B cell (primary cell): ENCODE measurements at regions not wholly inside any gene's neighbourhood (a gene's known extent, or its start where the extent isn't known, plus 50 kb on each side); places are given as distances from the start of the nearest gene placed in this dataset.

Source experiments
- ATAC-seq: fragments of 200-7000 bp; cut with Tn5 transposase; one replicate; pipeline ENCODE4 v1.10.0; 2021; ENCODE audit warnings: low read depth, mild to moderate bottlenecking, moderate number of reproducible peaks, moderate library complexity
- CTCF ChIA-PET: fragments of 350-600 bp; sonication (Branson Sonifier 250); formaldehyde crosslinking; loops from one replicate; lab custom pipeline; 2021; ENCODE audit warnings: antibody characterized with exemption, inconsistent platforms; lab: Charles Lee
- POLR2A ChIA-PET: fragments of 350-600 bp; sonication (Branson Sonifier 250); formaldehyde crosslinking; loops from one replicate; lab custom pipeline; 2021; ENCODE audit warnings: antibody characterized with exemption; lab: Charles Lee
- DNase-seq: peaks from one replicate; pipeline ENCODE4 v3.0.0; 2013
- H2AFZ ChIP-seq: 2 replicates; pipeline ENCODE4 v1.6.1; 2012; ENCODE audit warnings: mild to moderate bottlenecking, low read depth, low read length; ENCODE audit not compliant: insufficient read depth, poor library complexity, severe bottlenecking
- H3K27ac ChIP-seq, 2 donors: 1 replicate in 1 of 2; 2 replicates in 1 of 2; pipeline ENCODE4 v1.5.1; 2012 to 2013; ENCODE audit warnings: low read length in 2 of 2, mild to moderate bottlenecking in 2 of 2, moderate library complexity in 1 of 2
- H3K27me3 ChIP-seq, 4 experiments: fragments of 200-600 bp in 1 of 4; sonication (generic) in 1 of 4; replicated peaks in 1 of 4; 1 replicate in 2 of 4; 2 replicates in 2 of 4; pipeline versions ENCODE4 v1.6.1 to v1.7.0; 2013 to 2016; ENCODE audit warnings: low read length in 3 of 4, mild to moderate bottlenecking in 2 of 4, mixed read lengths in 1 of 4, moderate library complexity in 1 of 4; ENCODE audit not compliant: insufficient read depth in 4 of 4, control insufficient read depth in 3 of 4; ENCODE audit errors: control extremely low read depth in 1 of 4
- H3K36me3 ChIP-seq, 2 experiments: replicated peaks in 1 of 2; 1 replicate in 1 of 2; 2 replicates in 1 of 2; pipeline versions ENCODE4 v1.6.1 to v1.7.1; 2013; ENCODE audit warnings: low read length in 1 of 2; ENCODE audit not compliant: insufficient read depth in 2 of 2, control insufficient read depth in 1 of 2; ENCODE audit errors: control extremely low read depth in 1 of 2, extremely low read depth in 1 of 2
- H3K4me1 ChIP-seq, 2 donors: fragments of 200-600 bp in 1 of 2; sonication (generic) in 1 of 2; 1 replicate in 1 of 2; 2 replicates in 1 of 2; pipeline versions ENCODE4 v1.5.1 to v1.6.1; 2013 to 2017; ENCODE audit warnings: low read length in 2 of 2; ENCODE audit not compliant: control insufficient read depth in 2 of 2, insufficient read depth in 2 of 2
- H3K4me2 ChIP-seq: replicated peaks from 2 replicates; pipeline ENCODE3; 2012; ENCODE audit warnings: mild to moderate bottlenecking, low read depth, low read length; ENCODE audit not compliant: poor library complexity, severe bottlenecking
- H3K4me3 ChIP-seq, 5 experiments: fragments of 200-600 bp in 1 of 5; sonication (generic) in 1 of 5; 1 replicate in 3 of 5; 2 replicates in 2 of 5; pipeline versions ENCODE4 v1.5.1 to v1.7.0; 2011 to 2016; ENCODE audit warnings: low read length in 4 of 5, mild to moderate bottlenecking in 4 of 5, low read depth in 2 of 5, control low read depth in 1 of 5, moderate library complexity in 1 of 5; ENCODE audit not compliant: insufficient read depth in 1 of 5; ENCODE audit errors: control extremely low read depth in 1 of 5, extremely low read depth in 1 of 5
- H3K79me2 ChIP-seq: fragments of 200-600 bp; sonication (generic); one replicate; pipeline ENCODE4 v1.6.0; 2016; ENCODE audit warnings: low read length; ENCODE audit not compliant: control insufficient read depth, insufficient read depth
- H3K9ac ChIP-seq: fragments of 200-600 bp; sonication (generic); 2 replicates; pipeline ENCODE4 v1.6.1; 2017; ENCODE audit warnings: mild to moderate bottlenecking, low read length, moderate library complexity
- H3K9me3 ChIP-seq, 3 donors: one replicate each; pipeline versions ENCODE4 v1.6.1 to v1.7.1; 2013; ENCODE audit warnings: low read length in 2 of 3; ENCODE audit not compliant: control insufficient read depth in 2 of 3, insufficient read depth in 1 of 3; ENCODE audit errors: control extremely low read depth in 1 of 3
- H4K20me1 ChIP-seq: 2 replicates; pipeline ENCODE4 v1.6.0; 2012; ENCODE audit warnings: mild to moderate bottlenecking, low read length; ENCODE audit not compliant: insufficient read depth, control insufficient read depth, poor library complexity, severe bottlenecking
- H3K27ac Mint-ChIP-seq: one replicate; pipeline ENCODE4 v1.8.0; 2021; ENCODE audit warnings: mixed read lengths
- H3K27me3 Mint-ChIP-seq: one replicate; pipeline ENCODE4 v1.8.0; 2021; ENCODE audit warnings: mixed read lengths
- H3K4me1 Mint-ChIP-seq: one replicate; pipeline ENCODE4 v1.8.0; 2021; ENCODE audit warnings: mixed read lengths
- H3K4me3 Mint-ChIP-seq: one replicate; pipeline ENCODE4 v1.8.0; 2021; ENCODE audit warnings: mixed read lengths
- H3K9me3 Mint-ChIP-seq: one replicate; pipeline ENCODE4 v1.8.0; 2022; ENCODE audit warnings: mixed read lengths; ENCODE audit not compliant: insufficient read depth
- EZH2 ChIP-seq: IDR thresholded peaks from 2 replicates; pipeline ENCODE4 v1.6.1; 2012; ENCODE audit warnings: borderline replicate concordance, low read depth, mild to moderate bottlenecking, moderate library complexity, low read length; ENCODE audit not compliant: insufficient read depth, poor library complexity, severe bottlenecking
- WGBS: methylation state at CpG from one replicate; pipeline ENCODE4 v1.1.5; 2013; ENCODE audit warnings: missing lambda C conversion rate; ENCODE audit not compliant: insufficient coverage; 5-methylcytosine and 5-hydroxymethylcytosine counted together
- intact Hi-C: fragments of 100-400 bp; cut with micrococcal nuclease; formaldehyde crosslinking; loops from one replicate; pipeline ENCODE4 v1.10.0; 2022
- TF ChIP-seq, protein P1 (sequence below): fragments of 200-600 bp; IDR thresholded peaks from one replicate; pipeline ENCODE4 v1.8.0; 2022; ENCODE audit warnings: antibody characterized with exemption, mild to moderate bottlenecking

DNA sequence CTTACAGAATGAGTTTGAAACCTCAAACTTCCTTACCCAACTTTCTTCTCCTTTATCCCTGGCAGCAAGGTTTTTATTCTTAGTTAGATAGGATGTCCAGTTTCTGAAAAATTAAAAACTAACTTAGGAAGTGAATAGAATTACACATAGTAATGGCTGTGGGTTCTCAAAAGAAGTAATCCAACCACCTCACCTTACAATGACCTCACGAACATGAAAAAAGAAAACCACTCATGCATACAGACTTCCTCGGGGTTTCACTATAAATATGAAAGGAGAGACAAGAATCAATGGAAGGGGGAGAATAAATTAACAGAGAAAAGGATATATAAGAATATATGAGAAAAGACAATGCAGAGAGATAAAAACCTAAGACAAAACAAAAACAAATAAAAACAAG lies 1044.3 kb upstream of the KLHL29 start:
- no CpG with 5 or more reads among the region's 2 CpGs for WGBS
- no peaks in the 10 kb centered on the region for H3K4me1 Mint-ChIP-seq
- Histone ChIP-seq H3K79me2 (no peaks in the 10 kb centered on the region), H3K4me2 (no peak overlapping the region), H3K27ac (no peak overlapping the region), H2AFZ (no peak overlapping the region), H3K9me3 (no peaks in the 10 kb centered on the region), H3K4me1 (no peaks in the 10 kb centered on the region), H3K27me3 (no peaks in the 10 kb centered on the region), H3K4me3 (no peak overlapping the region), H3K36me3 (no peaks in the 10 kb centered on the region), H3K9ac (no peak overlapping the region), H4K20me1 (no peaks in the 10 kb centered on the region)
- intact Hi-C loops, result no loop called here
- CTCF ChIA-PET, result no interaction called here
- ATAC-seq (no peak), DNase-seq (no peak)
- no peak overlapping the region for H3K4me3 Mint-ChIP-seq
- POLR2A ChIA-PET, result no interaction called here
- H3K27ac Mint-ChIP-seq, result no peak overlapping the region
- no peaks in the 10 kb centered on the region for H3K27me3 Mint-ChIP-seq
- TF ChIP-seq EZH2, result no peak
- TF ChIP-seq, protein P1, sequence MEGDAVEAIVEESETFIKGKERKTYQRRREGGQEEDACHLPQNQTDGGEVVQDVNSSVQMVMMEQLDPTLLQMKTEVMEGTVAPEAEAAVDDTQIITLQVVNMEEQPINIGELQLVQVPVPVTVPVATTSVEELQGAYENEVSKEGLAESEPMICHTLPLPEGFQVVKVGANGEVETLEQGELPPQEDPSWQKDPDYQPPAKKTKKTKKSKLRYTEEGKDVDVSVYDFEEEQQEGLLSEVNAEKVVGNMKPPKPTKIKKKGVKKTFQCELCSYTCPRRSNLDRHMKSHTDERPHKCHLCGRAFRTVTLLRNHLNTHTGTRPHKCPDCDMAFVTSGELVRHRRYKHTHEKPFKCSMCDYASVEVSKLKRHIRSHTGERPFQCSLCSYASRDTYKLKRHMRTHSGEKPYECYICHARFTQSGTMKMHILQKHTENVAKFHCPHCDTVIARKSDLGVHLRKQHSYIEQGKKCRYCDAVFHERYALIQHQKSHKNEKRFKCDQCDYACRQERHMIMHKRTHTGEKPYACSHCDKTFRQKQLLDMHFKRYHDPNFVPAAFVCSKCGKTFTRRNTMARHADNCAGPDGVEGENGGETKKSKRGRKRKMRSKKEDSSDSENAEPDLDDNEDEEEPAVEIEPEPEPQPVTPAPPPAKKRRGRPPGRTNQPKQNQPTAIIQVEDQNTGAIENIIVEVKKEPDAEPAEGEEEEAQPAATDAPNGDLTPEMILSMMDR, result no peak
- no peaks in the 10 kb centered on the region for H3K9me3 Mint-ChIP-seq

DNA sequence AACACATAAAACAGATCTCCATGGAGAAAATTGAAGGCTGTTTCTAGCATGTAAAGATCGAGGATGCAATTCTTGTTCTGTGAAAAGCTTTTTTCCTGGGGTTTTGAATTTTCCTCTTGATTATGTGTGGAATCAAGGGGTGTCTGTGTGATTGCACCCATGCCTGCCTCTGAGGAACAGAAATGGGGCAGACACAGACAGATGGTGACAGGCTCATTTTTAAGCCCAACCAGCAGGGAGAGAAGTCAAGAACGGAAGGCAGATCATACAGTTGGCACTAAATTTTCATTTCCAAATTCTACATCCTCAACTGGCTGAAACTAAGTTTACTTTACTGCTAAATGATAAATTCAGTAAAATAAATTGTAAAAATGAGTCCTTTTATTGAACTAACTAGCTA lies 1037.7 kb upstream of the KLHL29 start:
- Mint-ChIP-seq H3K27me3 (no peaks in the 10 kb centered on the region), H3K27ac (no peak overlapping the region), H3K4me1 (no peaks in the 10 kb centered on the region), H3K9me3 (no peaks in the 10 kb centered on the region), H3K4me3 (no peak overlapping the region)
- WGBS, result no CpG with 5 or more reads among the region's 2 CpGs
- H3K79me2 ChIP-seq, result no peaks in the 10 kb centered on the region
- no peaks in the 10 kb centered on the region for H3K36me3 ChIP-seq
- ATAC-seq, result no peak
- no peaks in the 10 kb centered on the region for H3K9me3 ChIP-seq
- H4K20me1 ChIP-seq, result no peaks in the 10 kb centered on the region
- H2AFZ ChIP-seq, result no peak overlapping the region
- no peak overlapping the region for H3K4me2 ChIP-seq
- no peaks in the 10 kb centered on the region for H3K4me1 ChIP-seq
- H3K9ac ChIP-seq, result no peak overlapping the region
- DNase-seq, result no peak
- intact Hi-C loops, result no loop called here
- ChIA-PET CTCF (interaction anchor here (1.5 kb wide), 1 partner anchor 9 kb away, joined by 4 read pairs; no protein-coding TSS in a partner anchor), POLR2A (no interaction called here)
- no peaks in the 10 kb centered on the region for H3K27me3 ChIP-seq
- TF ChIP-seq, protein P1, result no peak
- TF ChIP-seq EZH2, result no peak
- H3K4me3 ChIP-seq, result no peak overlapping the region
- H3K27ac ChIP-seq, result no peak overlapping the region
